ENCODE measurements at regions not wholly inside any gene's neighbourhood (a gene's known extent, or its start where the extent isn't known, plus 50 kb on each side); places are given as distances from the start of the nearest gene placed in this dataset.

GRCh38 chr5:40271476-40271875, 408.2 kb upstream of the PTGER4 start:
- Histone ChIP-seq H2BK5ac (ENCODE audit: insufficient read length, low read length) (no peak overlapping the region), H2AFZ (ENCODE audit: low read length) (no peak overlapping the region), H3K18ac (ENCODE audit: insufficient read length, low read depth, low read length) (no peak overlapping the region), H3K4me1 (ENCODE audit: insufficient read depth, low read length) (no peaks in the 10 kb centered on the region), H3K14ac (ENCODE audit: insufficient read depth, low read length) (no peak overlapping the region), H2BK120ac (ENCODE audit: low read depth, low read length, poor library complexity, severe bottlenecking) (no peak overlapping the region), H3K23me2 (ENCODE audit: insufficient read length, low read depth, low read length, poor library complexity, severe bottlenecking) (no peaks in the 10 kb centered on the region), H3K9me3 (ENCODE audit: control insufficient read depth, low read depth, low read length) (no peaks in the 10 kb centered on the region), H3K23ac (ENCODE audit: insufficient read length, low read depth, low read length) (no peak overlapping the region), H3K27ac (ENCODE audit: insufficient read length, low read depth, low read length) (no peak overlapping the region), H3K4ac (ENCODE audit: low read depth, low read length) (no peak overlapping the region), H2BK15ac (ENCODE audit: low read depth, low read length) (no peak overlapping the region), H4K8ac (replicated peaks; ENCODE audit: insufficient read length, low read depth, low read length) (no peak overlapping the region), H3K56ac (ENCODE audit: insufficient read length, low read depth, low read length) (no peak overlapping the region), H3K9ac (ENCODE audit: extremely low read depth, insufficient read length, low read length) (no peak overlapping the region), H3T11ph (ENCODE audit: low read length) (no peak overlapping the region), H2BK20ac (ENCODE audit: low read depth, low read length, poor library complexity, severe bottlenecking) (no peak overlapping the region), H3K27me3 (ENCODE audit: insufficient read depth, low read length) (no peaks in the 10 kb centered on the region), H4K91ac (ENCODE audit: insufficient read length, low read depth, low read length) (no peak overlapping the region), H2AK5ac (ENCODE audit: insufficient read length, low read length) (no peak overlapping the region), H4K20me1 (ENCODE audit: control insufficient read depth, insufficient read depth, insufficient read length) (no peaks in the 10 kb centered on the region), H3K4me2 (ENCODE audit: insufficient read depth, insufficient read length, low read length) (no peak overlapping the region), H3K79me2 (ENCODE audit: insufficient read depth, low read length) (no peaks in the 10 kb centered on the region), H3K79me1 (ENCODE audit: insufficient read depth, low read depth, low read length, poor library complexity, severe bottlenecking) (no peaks in the 10 kb centered on the region), H4K5ac (ENCODE audit: insufficient read length, low read depth, low read length) (no peak overlapping the region), H2BK12ac (ENCODE audit: insufficient read length, low read depth, low read length) (no peak overlapping the region)
- Mint-ChIP-seq H3K4me1 (peaks cover 2 to 3% of the 10 kb centered on the region in 2 experiments; a peak in 3 of 4 replicates), H3K36me3 (ENCODE audit: insufficient read depth in 1 of 3, low read depth in 3 of 3) (no peaks in the 10 kb centered on the region; a peak in 1 of 7 replicates), H3K27me3 (ENCODE audit: low read depth) (no peaks in the 10 kb centered on the region), H3K27ac (no peak overlapping the region), H3K4me3 (no peak overlapping the region), H3K9me3 (no peaks in the 10 kb centered on the region)
- DNase-seq: no peak
- no CpG with 5 or more reads among the region's 2 CpGs for WGBS (ENCODE audit: extremely low coverage, insufficient read length, low lambda C conversion rate)
- no peak for TF ChIP-seq CTCF (conservative IDR thresholded peaks at IDR 0.05)

Measured in H9 (cell line).